Endothelial cell of hepatic sinusoid (primary cell): ENCODE measurements at regions not wholly inside any gene's neighbourhood (a gene's known extent, or its start where the extent isn't known, plus 50 kb on each side); places are given as distances from the start of the nearest gene placed in this dataset.

ENCODE experiments used
- in situ Hi-C: cut with HindIII; loops from 2 replicates; pipeline ENCODE4 v1.10.0; 2017; ENCODE audit warnings: low sequenced_read_pairs

DNA sequence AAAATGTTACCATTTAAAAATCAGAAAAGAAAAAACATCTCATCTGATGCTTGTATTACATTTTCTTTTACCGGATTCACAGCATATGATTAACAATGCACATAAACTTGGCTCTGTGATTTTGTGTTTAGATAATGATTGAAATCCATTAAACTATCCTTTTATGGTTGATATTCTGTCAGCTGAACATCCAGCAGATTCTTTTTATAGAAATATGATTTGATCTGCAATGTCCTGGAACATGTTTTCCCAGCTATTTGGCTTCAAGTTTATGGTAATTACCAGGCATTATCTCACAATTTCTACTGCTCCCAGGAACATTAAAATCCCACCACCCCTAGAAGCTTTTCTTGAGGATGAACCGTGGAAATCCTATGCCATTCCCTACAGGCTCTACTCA is 205.7 kb upstream of the TET2 start:
- in situ Hi-C loops: no loop called here

DNA sequence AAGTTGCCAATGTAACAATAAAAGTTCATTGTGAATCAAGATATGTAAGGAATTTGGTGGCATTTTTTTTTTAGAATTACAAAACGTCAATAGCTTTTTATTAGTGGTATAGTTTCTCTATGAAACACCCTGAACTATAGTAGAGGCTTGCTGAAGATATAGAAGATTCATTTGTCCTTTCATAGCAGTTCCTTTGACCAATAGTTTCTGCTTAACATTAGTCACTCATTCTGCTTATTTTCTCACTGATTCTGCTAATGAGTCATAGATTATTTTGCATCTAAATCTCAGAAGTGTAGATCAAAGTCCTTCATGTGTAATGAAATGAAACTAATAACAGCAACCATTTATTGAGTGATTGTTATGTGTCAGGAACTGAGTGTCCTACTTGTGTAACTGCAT is 205.0 kb upstream of the TET2 start:
- in situ Hi-C loops: no loop called here

DNA sequence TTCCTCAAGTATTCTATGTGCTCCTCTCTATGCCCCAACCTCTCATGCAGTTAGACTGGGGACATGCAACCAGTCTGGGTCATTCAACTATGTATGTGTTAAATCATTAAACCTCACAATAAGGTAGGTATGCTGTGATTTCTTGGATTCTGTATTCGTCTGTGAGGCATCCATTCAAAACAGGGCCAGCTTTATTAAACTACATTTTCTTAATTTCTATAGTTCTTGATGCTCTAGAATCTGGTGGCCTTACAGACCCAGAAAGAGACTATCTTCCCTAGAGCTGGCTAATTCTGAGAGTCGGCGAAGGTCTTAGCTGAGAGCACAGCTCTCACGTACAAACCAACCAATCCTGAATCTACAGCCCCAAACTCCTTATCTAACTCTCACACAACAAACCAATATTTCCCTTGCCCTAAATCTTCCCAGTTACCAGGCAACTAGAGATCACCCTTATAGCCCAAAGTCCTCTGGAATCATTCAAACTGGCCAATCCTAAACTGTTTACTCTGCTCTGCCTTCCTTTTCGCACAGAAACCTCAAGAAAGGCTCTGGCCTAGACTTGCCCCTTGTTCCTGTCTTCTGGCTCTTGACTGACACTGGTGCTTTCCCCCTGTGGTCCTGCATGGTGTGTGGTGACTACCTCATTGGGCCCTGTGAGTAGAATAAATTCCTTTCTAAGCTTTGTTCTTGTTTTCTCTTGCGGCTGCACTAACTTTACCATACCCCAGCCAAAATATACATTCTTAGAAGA is 203.5 kb upstream of the TET2 start:
- in situ Hi-C loops: no loop called here

DNA sequence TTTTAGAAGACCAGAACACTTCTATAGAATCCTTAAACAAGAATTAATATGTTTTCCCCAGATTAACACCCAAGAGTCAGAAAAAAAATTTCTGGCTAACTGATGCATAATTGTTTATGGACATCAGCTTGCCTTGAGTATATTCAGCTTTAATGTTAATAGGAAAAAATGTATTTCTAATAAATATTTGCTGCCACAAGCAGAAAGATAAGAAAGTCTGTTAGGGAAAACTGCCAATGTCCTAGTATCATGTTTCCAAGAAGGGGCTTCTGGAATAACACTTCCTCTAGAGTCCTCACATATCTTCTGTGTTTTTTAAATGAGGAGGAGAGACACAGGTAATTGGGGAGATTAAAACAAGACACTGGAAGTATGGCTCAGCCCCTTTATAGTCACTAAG is 202.1 kb upstream of the TET2 start:
- in situ Hi-C loops: no loop called here

DNA sequence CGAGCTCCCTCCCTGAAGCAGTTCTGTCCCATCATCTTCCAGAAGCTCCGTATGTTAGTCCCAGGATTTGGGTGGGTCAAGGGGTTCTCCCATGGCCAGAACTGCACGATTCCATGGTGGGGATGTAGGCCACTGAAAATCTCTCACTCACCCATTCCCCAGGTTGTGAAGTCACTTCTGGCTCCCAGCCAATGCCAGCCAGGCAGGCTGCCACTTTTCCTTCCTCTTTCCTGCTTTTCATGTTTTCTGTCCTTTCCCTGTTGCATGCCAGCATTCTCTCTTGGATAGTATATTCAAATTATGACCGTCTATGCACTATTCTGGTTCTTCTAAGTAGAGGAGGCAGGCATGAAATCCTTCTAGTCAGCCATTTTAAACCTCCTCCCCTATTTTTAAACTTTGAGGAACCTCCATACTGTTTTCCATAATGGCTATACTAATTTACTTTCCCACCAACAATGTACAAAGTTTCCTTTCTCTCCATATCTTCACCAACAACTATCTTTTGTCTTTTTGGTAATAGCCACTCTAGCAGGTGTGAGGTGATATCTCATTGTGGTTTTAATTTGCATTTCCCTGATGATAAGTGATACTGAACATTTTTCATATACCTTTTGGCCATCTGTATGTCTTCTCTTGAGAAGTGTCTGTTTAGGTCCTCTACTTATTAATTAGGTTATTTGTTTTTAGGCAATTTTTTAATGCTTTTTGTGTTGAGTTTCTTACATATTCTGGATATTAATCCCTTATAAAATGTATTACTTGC is 182.1 kb upstream of the TET2 start:
- in situ Hi-C loops: no loop called here

DNA sequence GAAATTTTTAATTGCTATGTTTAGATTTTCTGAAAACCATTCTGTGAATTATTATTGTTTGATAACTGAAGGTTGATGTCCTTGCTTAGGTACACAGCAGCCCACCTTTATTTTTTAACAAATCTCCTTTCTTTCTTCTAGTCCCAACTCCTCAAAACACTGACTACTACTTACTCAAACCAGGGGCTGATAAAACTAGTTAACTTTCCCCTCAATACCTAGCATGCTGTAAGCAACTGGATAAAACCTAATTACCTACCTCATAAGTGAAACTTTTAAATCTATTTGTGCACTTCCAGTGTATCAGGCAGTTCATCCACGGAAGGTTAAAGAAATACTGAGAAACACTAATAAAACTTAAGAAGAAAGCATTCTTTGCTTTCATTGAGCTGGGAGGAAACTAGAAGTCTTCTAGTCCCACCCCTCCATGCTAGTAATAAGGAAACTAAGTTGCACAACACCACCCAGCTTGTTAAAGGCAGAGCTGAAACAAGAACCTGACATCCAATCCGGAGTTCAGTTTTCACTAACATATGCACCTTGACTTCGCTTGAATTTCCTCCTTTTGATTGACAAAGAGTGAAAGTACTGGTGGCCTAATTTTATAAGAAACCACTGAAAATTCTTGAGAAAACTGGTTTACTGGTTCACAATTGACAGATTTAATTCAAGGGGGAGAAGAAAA is 180.2 kb upstream of the TET2 start:
- in situ Hi-C loops: no loop called here

DNA sequence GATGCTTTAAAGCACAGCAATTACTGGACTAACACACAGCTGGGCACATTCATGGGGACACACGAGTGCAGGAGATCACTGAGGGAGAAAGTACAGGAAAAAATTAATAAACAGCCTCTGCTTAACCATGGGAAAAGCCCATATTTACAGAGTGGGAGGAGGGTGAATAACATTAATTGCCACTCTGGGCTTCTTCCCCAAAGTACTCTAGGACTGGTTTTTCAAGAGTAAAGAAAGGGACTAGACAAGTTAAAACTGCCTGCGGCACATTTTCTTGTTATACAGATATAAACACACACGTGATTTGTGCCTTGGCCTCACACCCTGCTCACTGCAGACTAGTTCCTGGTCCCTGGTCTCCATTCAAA is 179.7 kb upstream of the TET2 start:
- in situ Hi-C loops: no loop called here

DNA sequence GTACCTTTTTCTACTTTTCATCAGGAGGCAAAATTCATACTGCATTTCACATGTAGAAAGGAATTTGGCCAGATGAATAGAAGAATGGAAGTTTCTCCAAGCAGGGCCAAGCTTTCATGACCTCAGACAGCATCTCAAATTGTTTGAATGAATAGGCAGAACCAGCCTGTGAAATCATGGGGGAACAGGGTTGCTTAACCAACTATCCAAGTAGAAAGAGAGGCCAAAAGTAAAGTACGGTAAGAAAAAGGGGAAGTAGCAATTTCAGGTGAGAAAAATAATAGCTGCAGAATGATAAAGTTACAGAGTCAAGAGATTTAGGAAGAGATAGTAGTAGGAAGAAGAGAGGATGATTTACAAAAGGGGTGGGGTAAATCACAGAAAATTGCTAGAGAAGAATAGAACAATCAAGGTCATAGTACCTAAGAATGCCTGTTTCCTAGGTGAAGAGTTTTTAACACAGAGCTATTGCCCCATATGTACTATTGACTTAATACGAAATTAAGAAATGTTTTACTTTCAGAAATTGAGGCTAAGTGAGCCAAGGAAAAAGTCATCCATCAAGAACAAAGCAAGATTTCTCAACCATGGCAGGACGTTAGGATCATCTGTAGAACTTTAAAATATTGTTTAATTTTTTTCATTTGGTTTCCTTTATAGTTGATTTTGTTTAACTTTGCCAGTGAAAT is 177.1 kb upstream of the TET2 start:
- in situ Hi-C loops: no loop called here

DNA sequence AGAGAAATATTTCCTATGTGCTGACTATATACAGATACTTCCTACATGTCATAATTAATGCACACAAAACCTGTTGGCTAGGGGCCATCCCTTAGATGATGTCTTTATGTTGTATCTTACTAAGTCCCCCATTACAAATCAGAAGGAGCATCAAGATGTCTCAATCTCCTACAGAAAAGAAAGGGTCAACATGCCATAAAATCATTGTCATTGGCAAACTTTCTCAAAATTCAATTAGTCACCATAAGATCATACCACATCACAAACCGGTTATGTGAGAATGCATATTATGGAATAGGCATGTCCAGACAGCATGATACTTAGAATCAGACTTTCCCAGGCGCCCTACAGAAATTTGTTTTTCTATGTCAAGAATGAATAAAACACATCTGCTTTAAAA is 175.2 kb upstream of the TET2 start:
- in situ Hi-C loops: no loop called here

DNA sequence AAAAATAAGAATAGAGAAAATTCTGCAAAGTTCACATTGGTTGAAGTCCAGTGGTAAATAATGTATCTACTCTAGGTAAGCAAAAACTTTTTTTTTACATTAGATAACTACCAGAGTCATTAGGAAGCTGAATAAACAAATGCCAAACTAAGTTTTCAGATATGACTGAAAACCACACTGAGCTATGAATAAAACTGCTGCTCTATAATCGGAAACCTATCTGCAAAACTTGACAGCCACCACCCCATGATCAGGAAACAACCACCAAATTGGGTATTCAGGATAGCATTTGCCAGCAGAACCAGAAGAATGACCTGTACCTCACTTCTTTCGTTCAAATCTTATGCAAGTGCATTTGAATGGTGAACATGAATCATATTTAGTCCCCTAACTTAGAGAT is 173.0 kb upstream of the TET2 start:
- in situ Hi-C loops: no loop called here

DNA sequence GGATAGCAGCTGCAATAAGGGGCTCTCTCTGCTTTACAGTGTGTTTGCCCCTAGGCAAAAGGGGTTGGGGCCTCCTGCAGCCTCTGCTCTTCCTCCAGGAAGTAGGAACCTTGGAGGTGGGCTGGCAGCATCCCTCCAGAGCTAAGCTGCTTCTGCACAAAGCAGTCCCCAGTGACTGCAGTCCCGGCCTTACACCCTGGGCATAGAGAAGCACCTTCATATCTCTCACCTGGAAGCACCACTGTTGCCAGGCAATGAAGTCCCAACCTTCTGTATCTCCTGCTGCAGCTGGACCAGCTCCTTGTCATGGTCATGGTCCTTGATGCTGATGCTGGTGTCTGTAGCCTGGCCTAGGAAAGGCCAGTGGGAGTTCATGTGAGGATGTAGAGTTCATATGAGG is 171.1 kb upstream of the TET2 start:
- in situ Hi-C loops: no loop called here

DNA sequence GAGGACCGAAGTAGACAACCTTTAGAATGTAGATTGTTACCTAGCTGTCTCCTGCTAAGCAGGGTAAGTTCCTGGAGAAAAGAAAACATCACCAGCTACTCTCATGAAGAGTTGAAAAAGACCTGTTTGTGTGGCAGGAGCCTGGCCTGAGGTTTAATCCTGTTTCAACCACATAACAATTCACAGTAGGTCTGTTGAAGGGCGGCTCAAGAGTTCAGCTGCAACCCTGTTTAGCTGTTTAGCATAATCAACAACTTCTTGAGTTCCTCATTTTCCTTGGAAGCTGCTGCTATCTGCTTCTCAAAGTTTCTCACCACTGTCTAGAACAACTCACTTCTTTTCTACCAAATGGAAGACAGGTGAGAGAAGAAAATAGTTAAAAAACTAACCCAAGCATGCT is 170.4 kb upstream of the TET2 start:
- in situ Hi-C loops: no loop called here

DNA sequence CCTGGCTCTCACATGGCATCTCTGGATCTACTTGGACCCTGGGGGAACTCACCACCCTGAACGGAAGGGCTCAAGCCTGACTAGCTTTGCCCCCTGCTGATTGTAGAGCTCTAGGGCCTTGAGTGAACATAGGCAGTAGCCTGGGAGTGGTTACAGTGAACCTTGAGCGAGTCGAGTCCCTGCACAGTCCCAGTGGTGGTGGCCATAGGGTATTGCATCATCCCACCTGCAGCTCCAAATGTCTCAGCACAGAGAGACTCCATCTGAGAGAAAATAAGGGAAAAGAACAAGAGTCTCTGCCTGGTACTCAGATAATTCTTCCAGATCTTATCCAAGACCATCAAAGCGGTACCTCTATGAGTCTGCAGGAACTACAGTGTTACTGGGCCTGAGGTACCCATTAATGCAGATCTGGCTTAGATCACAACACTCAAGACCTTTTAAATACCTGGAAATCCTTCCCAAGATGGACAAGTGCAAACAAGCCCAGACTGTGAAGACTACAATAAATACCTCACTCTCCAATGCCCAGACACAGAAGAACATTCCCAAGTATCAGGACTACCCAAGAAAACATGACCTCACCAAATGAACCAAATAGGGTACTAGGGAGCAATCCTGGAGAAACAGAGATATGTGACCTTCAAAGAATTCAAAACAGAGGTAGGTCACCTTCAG is 167.5 kb upstream of the TET2 start:
- in situ Hi-C loops: no loop called here

DNA sequence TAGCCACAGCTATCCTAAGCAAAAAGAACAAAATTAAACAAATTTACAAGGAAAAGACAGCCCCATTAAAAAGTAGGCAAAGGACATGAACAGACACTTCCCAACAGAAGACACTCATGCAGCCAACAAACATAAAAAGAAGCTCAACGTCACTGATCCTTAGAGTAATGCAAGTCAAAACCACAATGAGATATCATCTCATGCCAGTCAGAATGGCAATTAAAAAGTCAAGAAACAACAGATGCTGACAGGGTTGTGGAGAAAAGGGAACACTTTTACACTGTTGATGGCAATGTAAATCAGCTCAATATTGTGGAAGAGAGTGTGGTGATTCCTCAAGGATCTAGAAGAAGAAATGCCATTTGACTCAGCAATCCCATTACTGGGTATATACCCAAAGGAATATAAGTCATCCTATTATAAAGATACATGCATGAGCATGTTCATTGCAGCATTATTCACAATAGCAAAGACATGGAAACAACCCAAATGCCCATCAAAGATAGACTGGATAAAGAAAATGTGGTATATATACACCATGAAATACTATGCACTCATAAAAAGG is 163.0 kb upstream of the TET2 start:
- in situ Hi-C loops: no loop called here

DNA sequence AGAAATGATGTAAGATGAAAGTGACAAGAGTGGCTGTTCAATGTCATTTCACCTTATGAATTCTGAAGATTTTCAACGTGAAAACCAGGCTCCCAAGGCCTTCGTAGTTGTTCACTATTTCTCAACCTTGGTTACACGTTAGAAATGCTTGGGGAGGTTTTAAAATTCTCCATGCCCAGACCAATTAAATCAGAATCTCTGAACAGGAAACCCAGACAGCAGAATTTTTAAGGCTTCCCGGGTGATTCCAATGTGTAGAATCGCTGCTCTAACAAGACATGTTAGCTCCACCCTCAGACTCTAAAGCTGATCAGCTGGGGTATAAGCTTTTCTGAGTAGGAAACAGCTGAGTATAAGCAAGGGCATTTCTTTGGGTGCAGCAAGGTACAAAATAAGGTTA is 160.4 kb upstream of the TET2 start:
- in situ Hi-C loops: no loop called here

DNA sequence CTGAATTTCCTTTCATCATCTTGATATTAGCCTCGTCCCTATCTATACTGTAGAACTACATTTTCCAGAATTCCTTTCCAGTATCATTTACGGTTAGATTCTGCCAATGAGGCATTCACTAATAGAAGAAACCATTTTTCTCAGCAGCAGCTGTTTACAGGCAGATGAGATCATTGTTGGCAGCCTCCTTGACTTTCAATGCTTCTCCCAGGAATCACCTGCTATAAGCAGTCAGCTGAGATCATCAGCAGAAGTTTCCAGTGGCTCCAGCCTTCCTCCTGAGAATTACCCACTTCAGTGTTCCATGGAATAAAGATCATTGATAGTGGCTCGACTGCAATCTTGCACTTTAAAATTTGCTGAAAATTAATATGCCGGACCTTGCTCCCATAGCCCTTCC is 157.3 kb upstream of the TET2 start:
- in situ Hi-C loops: no loop called here

DNA sequence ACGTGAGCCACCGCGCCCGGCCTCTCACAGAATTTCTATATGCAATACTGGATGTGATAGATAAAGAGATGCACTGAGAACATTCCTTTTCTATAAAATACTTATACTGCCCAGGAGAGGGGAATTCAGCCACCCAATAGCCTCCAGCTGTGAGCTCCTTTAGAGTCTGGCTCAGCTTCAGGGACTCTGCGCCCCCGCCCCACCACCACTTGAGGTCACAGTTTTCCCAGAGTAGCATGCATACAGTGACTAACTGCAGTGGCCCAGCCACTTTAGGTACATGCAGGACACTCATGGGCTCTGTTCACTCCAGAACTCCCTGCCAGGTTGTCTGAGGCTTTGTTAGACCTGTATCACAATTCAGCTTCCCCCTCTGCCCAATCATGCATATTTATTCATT is 144.4 kb upstream of the TET2 start:
- in situ Hi-C loops: no loop called here

DNA sequence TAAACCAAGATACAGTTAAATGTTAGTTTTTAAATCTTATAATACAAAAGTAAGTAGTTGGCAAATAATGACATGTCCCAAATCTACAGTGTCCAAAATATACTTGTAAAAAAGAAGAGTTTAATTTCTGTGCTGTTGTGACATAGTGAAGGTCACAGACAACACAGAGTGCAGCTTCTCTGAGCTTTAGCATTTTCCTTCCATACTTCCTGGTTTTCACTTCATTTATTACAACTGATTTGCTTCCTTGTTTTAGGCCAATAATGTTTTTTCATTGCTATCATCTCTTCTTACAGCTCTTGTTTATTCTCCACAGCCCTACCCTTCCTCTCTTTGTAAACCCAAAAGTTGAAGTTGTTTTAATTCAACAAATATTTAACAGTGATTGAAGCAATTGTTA is 132.4 kb upstream of the TET2 start:
- in situ Hi-C loops: no loop called here

DNA sequence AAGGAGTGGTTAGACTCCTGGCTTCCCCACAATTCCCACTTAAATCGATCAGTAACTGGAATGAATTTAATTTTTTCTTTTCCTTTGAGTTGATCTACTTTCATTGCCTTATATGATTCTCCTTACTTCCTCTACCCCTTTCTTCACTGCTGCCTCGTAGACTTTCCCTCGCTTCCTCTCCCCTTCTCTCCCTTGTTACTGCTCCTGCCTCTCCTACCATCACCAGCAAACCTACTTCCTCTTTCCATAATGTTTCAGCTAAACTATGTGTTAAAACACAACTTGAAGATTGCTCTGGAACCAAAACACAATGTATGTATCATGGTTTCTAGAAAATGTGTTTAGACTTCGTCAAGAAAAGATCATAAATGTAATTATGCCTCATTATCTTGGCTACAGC is 132.0 kb upstream of the TET2 start:
- in situ Hi-C loops: no loop called here

DNA sequence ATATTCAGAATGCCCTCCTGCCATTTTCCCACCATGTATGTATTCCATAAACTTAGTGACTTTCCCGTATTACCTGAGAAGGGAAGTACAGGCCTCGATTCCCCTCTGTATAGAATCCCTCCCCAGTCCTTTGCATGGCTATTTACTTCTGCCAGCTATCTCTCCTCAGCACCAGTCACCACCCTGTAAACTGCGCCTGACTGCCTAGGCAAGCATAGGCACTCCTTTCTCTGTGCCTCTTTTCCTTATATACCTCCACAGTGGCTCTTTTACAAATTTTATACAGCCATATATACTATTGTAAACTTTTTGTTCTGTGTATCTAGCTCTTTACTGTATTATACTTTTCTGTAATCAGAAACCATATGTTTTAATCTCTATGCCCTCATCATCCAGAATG is 130.9 kb upstream of the TET2 start:
- in situ Hi-C loops: no loop called here
